Hepatocyte (in vitro differentiated cells): ENCODE measurements at regions not wholly inside any gene's neighbourhood (a gene's known extent, or its start where the extent isn't known, plus 50 kb on each side); places are given as distances from the start of the nearest gene placed in this dataset.
"Not testable (repeated sequence)": the region's sequence is repeated elsewhere in the genome, so short reads cannot be mapped to it uniquely, and the experiment has no call there.

Experiments used
- DNase-seq: peaks from one replicate; pipeline ENCODE4 v3.0.0-alpha.2; 2016; ENCODE audit warnings: low spot score
- H2AFZ ChIP-seq: fragments of 200-600 bp; sonication (generic); 2 replicates; pipeline ENCODE4 v1.6.0; 2016; ENCODE audit warnings: antibody characterized with exemption, mild to moderate bottlenecking
- H3K27ac ChIP-seq: fragments of 200-600 bp; sonication (generic); 2 replicates; pipeline ENCODE4 v1.5.1; 2016; ENCODE audit warnings: mild to moderate bottlenecking
- H3K27me3 ChIP-seq: fragments of 200-600 bp; sonication (generic); 2 replicates; pipeline ENCODE4 v1.6.1; 2016
- H3K36me3 ChIP-seq: fragments of 200-600 bp; sonication (generic); replicated peaks from 2 replicates; pipeline ENCODE4 v1.5.1; 2016; ENCODE audit warnings: low read depth; ENCODE audit not compliant: insufficient read depth
- H3K4me1 ChIP-seq: fragments of 200-600 bp; sonication (generic); 2 replicates; pipeline ENCODE4 v1.5.1; 2016; ENCODE audit warnings: mild to moderate bottlenecking, moderate library complexity; ENCODE audit not compliant: insufficient read depth
- H3K4me2 ChIP-seq: fragments of 200-600 bp; sonication (generic); 2 replicates; pipeline ENCODE4 v1.6.0; 2016
- H3K4me3 ChIP-seq: fragments of 200-600 bp; sonication (generic); 2 replicates; pipeline ENCODE4 v1.5.1; 2016; ENCODE audit warnings: mild to moderate bottlenecking
- H3K79me2 ChIP-seq: fragments of 200-600 bp; sonication (generic); 2 replicates; pipeline ENCODE4 v1.6.0; 2017; ENCODE audit warnings: mild to moderate bottlenecking
- H3K9me2 ChIP-seq: fragments of 200-600 bp; sonication (generic); replicated peaks from 2 replicates; pipeline ENCODE4 v1.6.0; 2017; ENCODE audit warnings: mild to moderate bottlenecking; ENCODE audit not compliant: insufficient read depth
- H3K9me3 ChIP-seq: fragments of 200-600 bp; sonication (generic); 2 replicates; pipeline ENCODE4 v1.5.1; 2016; ENCODE audit warnings: low read depth, mild to moderate bottlenecking
- H4K20me1 ChIP-seq: fragments of 200-600 bp; sonication (generic); 2 replicates; pipeline ENCODE4 v1.6.0; 2016; ENCODE audit warnings: mild to moderate bottlenecking; ENCODE audit not compliant: insufficient read depth, poor library complexity, severe bottlenecking
- CTCF ChIP-seq: fragments of 200-600 bp; sonication (generic); IDR thresholded peaks from 2 replicates; pipeline ENCODE4 v1.5.1; 2016; ENCODE audit warnings: antibody characterized with exemption, mild to moderate bottlenecking; ENCODE audit not compliant: poor library complexity
- EZH2 ChIP-seq: fragments of 200-600 bp; sonication (generic); IDR thresholded peaks from 2 replicates; pipeline ENCODE4 v1.6.1; 2016; ENCODE audit warnings: antibody characterized with exemption, mild to moderate bottlenecking, borderline replicate concordance
- EZH2phosphoT487 ChIP-seq: fragments of 200-600 bp; sonication (generic); IDR thresholded peaks from one replicate; pipeline ENCODE4 v1.6.1; 2018; ENCODE audit warnings: antibody characterized with exemption, mild to moderate bottlenecking, low read depth, moderate library complexity; ENCODE audit not compliant: unreplicated experiment, severe bottlenecking
- WGBS: methylation state at CpG from one replicate; pipeline ENCODE4 v1.1.6; 2016; ENCODE audit warnings: low lambda C conversion rate; ENCODE audit errors: missing lambda C conversion rate; 5-methylcytosine and 5-hydroxymethylcytosine counted together

- TF ChIP-seq EZH2 (no peak), CTCF (no peak), EZH2phosphoT487 (no peak)
- DNase-seq: no peak
These were observed 854.4 kb downstream of the TMEM121 start for GRCh38 chr14:106380740-106381139.

GRCh38 chr14:106389186-106389585 lies 862.8 kb downstream of the TMEM121 start:
- not testable (repeated sequence) for H3K4me2 ChIP-seq, H3K27me3 ChIP-seq, H2AFZ ChIP-seq, H3K79me2 ChIP-seq, H3K9me2 ChIP-seq, H4K20me1 ChIP-seq, H3K36me3 ChIP-seq, H3K4me3 ChIP-seq, H3K9me3 ChIP-seq, H3K4me1 ChIP-seq, DNase-seq, H3K27ac ChIP-seq
- 75% methylated on average over 9 of the region's 9 CpGs for WGBS

More at GRCh38 chr14:106380740-106381139, 854.4 kb downstream of the TMEM121 start:
- 65% methylated on average over 2 of the region's 2 CpGs for WGBS
- no peaks in the 10 kb centered on the region for H3K4me1 ChIP-seq
- no peaks in the 10 kb centered on the region for H4K20me1 ChIP-seq
- H3K4me2 ChIP-seq: no peak overlapping the region
- H3K9me2 ChIP-seq: no peaks in the 10 kb centered on the region
- H2AFZ ChIP-seq: no peak overlapping the region
- no peak overlapping the region for H3K4me3 ChIP-seq
- H3K27ac ChIP-seq: no peak overlapping the region
- no peaks in the 10 kb centered on the region for H3K9me3 ChIP-seq
- no peaks in the 10 kb centered on the region for H3K79me2 ChIP-seq
- no peaks in the 10 kb centered on the region for H3K36me3 ChIP-seq
- no peaks in the 10 kb centered on the region for H3K27me3 ChIP-seq

GRCh38 chr14:106390401-106390800 lies 864.0 kb downstream of the TMEM121 start:
- H3K4me1 ChIP-seq: no peaks in the 10 kb centered on the region
- no peak overlapping the region for H3K4me3 ChIP-seq
- no peaks in the 10 kb centered on the region for H4K20me1 ChIP-seq
- H3K27me3 ChIP-seq: no peaks in the 10 kb centered on the region
- WGBS: 92% methylated on average over 6 of the region's 6 CpGs
- H2AFZ ChIP-seq: no peak overlapping the region
- H3K9me2 ChIP-seq: no peaks in the 10 kb centered on the region
- no peaks in the 10 kb centered on the region for H3K79me2 ChIP-seq
- no peaks in the 10 kb centered on the region for H3K36me3 ChIP-seq
- DNase-seq: no peak
- no peak overlapping the region for H3K4me2 ChIP-seq
- TF ChIP-seq EZH2phosphoT487 (no peak), EZH2 (no peak), CTCF (no peak)
- no peaks in the 10 kb centered on the region for H3K9me3 ChIP-seq
- no peak overlapping the region for H3K27ac ChIP-seq

- no peak overlapping the region for H3K4me2 ChIP-seq
- no peak overlapping the region for H3K27ac ChIP-seq
- no peaks in the 10 kb centered on the region for H3K9me2 ChIP-seq
- TF ChIP-seq CTCF (no peak), EZH2phosphoT487 (no peak)
- H3K79me2 ChIP-seq: no peaks in the 10 kb centered on the region
- H4K20me1 ChIP-seq: no peaks in the 10 kb centered on the region
- no peak overlapping the region for H3K4me3 ChIP-seq
- no peaks in the 10 kb centered on the region for H3K4me1 ChIP-seq
- H3K9me3 ChIP-seq: no peaks in the 10 kb centered on the region
- WGBS: 83% methylated on average over 5 of the region's 6 CpGs
- no peaks in the 10 kb centered on the region for H3K36me3 ChIP-seq
- no peak overlapping the region for H2AFZ ChIP-seq
- no peak for DNase-seq
- H3K27me3 ChIP-seq: no peaks in the 10 kb centered on the region
These were observed 864.6 kb downstream of the TMEM121 start for GRCh38 chr14:106390947-106391346.
